GM23248 (cell line): ENCODE measurements at regions not wholly inside any gene's neighbourhood (a gene's known extent, or its start where the extent isn't known, plus 50 kb on each side); places are given as distances from the start of the nearest gene placed in this dataset.

Source experiments
- DNase-seq: peaks from one replicate; pipeline ENCODE4 v3.0.0-alpha.2; 2015
- H2AFZ ChIP-seq: fragments of 200-600 bp; sonication (generic); 2 replicates; pipeline ENCODE4 v1.6.1; 2016; ENCODE audit warnings: antibody characterized with exemption
- H3F3A ChIP-seq: fragments of 200-600 bp; sonication (generic); 2 replicates; pipeline ENCODE4 v1.6.1; 2016; ENCODE audit warnings: mild to moderate bottlenecking, antibody characterized with exemption, mixed run types; ENCODE audit not compliant: insufficient read depth
- H3K27ac ChIP-seq: fragments of 200-600 bp; sonication (generic); 2 replicates; pipeline ENCODE4 v1.5.1; 2016; ENCODE audit warnings: mild to moderate bottlenecking
- H3K27me3 ChIP-seq: fragments of 200-600 bp; sonication (generic); replicated peaks from 2 replicates; pipeline ENCODE4 v1.6.1; 2016; ENCODE audit warnings: mild to moderate bottlenecking; ENCODE audit not compliant: insufficient read depth
- H3K36me3 ChIP-seq: fragments of 200-600 bp; sonication (generic); 2 replicates; pipeline ENCODE4 v1.6.1; 2016; ENCODE audit warnings: low read depth, mild to moderate bottlenecking
- H3K4me1 ChIP-seq: fragments of 200-600 bp; sonication (generic); 2 replicates; pipeline ENCODE4 v1.6.1; 2016; ENCODE audit warnings: mild to moderate bottlenecking; ENCODE audit not compliant: insufficient read depth
- H3K4me2 ChIP-seq: fragments of 200-600 bp; sonication (generic); one replicate; pipeline ENCODE4 v1.6.1; 2016; ENCODE audit warnings: mild to moderate bottlenecking; ENCODE audit not compliant: unreplicated experiment
- H3K4me3 ChIP-seq: fragments of 200-600 bp; sonication (generic); 2 replicates; pipeline ENCODE4 v1.5.1; 2016; ENCODE audit warnings: mild to moderate bottlenecking
- H3K79me2 ChIP-seq: fragments of 200-600 bp; sonication (generic); 2 replicates; pipeline ENCODE4 v1.6.1; 2016; ENCODE audit warnings: mild to moderate bottlenecking; ENCODE audit not compliant: insufficient read depth
- H3K9ac ChIP-seq: fragments of 200-600 bp; sonication (generic); 2 replicates; pipeline ENCODE4 v1.6.1; 2016; ENCODE audit warnings: mild to moderate bottlenecking
- H3K9me2 ChIP-seq: fragments of 200-600 bp; sonication (generic); 2 replicates; pipeline ENCODE4 v1.6.1; 2016; ENCODE audit warnings: mixed run types, mild to moderate bottlenecking, moderate library complexity; ENCODE audit not compliant: insufficient read depth
- H3K9me3 ChIP-seq: fragments of 200-600 bp; sonication (generic); one replicate; pipeline ENCODE4 v1.6.1; 2017; ENCODE audit warnings: low read depth
- H4K20me1 ChIP-seq: fragments of 200-600 bp; sonication (generic); 2 replicates; pipeline ENCODE4 v1.6.0; 2016; ENCODE audit not compliant: insufficient read depth
- EZH2 ChIP-seq: fragments of 200-600 bp; sonication (generic); IDR thresholded peaks from 2 replicates; pipeline ENCODE4 v1.6.1; 2018; ENCODE audit warnings: antibody characterized with exemption, mild to moderate bottlenecking; ENCODE audit not compliant: insufficient read depth, poor library complexity, severe bottlenecking
- EZH2phosphoT487 ChIP-seq: fragments of 200-600 bp; sonication (generic); IDR thresholded peaks from 2 replicates; pipeline ENCODE4 v1.6.1; 2018; ENCODE audit warnings: antibody characterized with exemption, moderate library complexity, mild to moderate bottlenecking, low read depth; ENCODE audit not compliant: insufficient read depth
- WGBS, 2 experiments: methylation state at CpG; one replicate each; pipeline ENCODE4 v1.1.6; 2015 to 2017; ENCODE audit warnings: low lambda C conversion rate in 2 of 2, low coverage in 1 of 2; ENCODE audit errors: missing lambda C conversion rate in 2 of 2; 5-methylcytosine and 5-hydroxymethylcytosine counted together
- in situ Hi-C: fragments of 300-500 bp; cut with MboI; formaldehyde crosslinking; loops from 2 replicates; pipeline ENCODE4 v1.15.0; 2020

GRCh38 chr6:109291902-109292301 lies 90.4 kb downstream of the CD164 start:
- Histone ChIP-seq H3K4me1 (no peaks in the 10 kb centered on the region), H3K79me2 (no peaks in the 10 kb centered on the region), H4K20me1 (no peaks in the 10 kb centered on the region), H3K4me2 (no peak overlapping the region), H2AFZ (no peak overlapping the region), H3K27me3 (0 out of 2 replicates have a peak, but pooled peaks cover 4% of the 10 kb centered on the region), H3K36me3 (no peaks in the 10 kb centered on the region), H3K9ac (no peak overlapping the region), H3K27ac (no peak overlapping the region), H3K4me3 (no peak overlapping the region), H3K9me2 (no peaks in the 10 kb centered on the region), H3K9me3 (no peaks in the 10 kb centered on the region), H3F3A (no peaks in the 10 kb centered on the region)
- DNase-seq: no peak
- in situ Hi-C loops: no loop called here
- 74 to 84% methylated on average over 2 of the region's 2 CpGs for WGBS, 2 experiments
- TF ChIP-seq EZH2 (no peak), EZH2phosphoT487 (no peak)

- Histone ChIP-seq H2AFZ (no peak overlapping the region), H3K9me3 (no peaks in the 10 kb centered on the region), H3K36me3 (no peaks in the 10 kb centered on the region), H3K27me3 (0 out of 2 replicates have a peak, but pooled peaks cover 4% of the 10 kb centered on the region), H3F3A (no peaks in the 10 kb centered on the region), H3K79me2 (no peaks in the 10 kb centered on the region), H3K4me3 (no peak overlapping the region), H3K9me2 (no peaks in the 10 kb centered on the region), H3K4me1 (no peaks in the 10 kb centered on the region), H4K20me1 (no peaks in the 10 kb centered on the region), H3K4me2 (no peak overlapping the region), H3K9ac (no peak overlapping the region), H3K27ac (no peak overlapping the region)
- TF ChIP-seq EZH2phosphoT487 (no peak), EZH2 (no peak)
- WGBS, 2 experiments: 60 to 65% methylated on average over 35 to 56 of the region's 56 CpGs
- in situ Hi-C loops: no loop called here
- no peak for DNase-seq
These were observed 91.9 kb downstream of the CD164 start for GRCh38 chr6:109290143-109290931.

GRCh38 chr6:109285366-109285765 lies 96.9 kb downstream of the CD164 start:
- no peak overlapping the region for H2AFZ ChIP-seq
- no peaks in the 10 kb centered on the region for H3K9me3 ChIP-seq
- 49 to 53% methylated on average over 3 of the region's 3 CpGs for whole genome bisulfite sequencing, 2 experiments
- in situ Hi-C loops: no loop called here
- H3K4me2 ChIP-seq: no peak overlapping the region
- no peaks in the 10 kb centered on the region for H4K20me1 ChIP-seq
- H3K27ac ChIP-seq: no peak overlapping the region
- no peak for TF ChIP-seq EZH2
- no peak for TF ChIP-seq EZH2phosphoT487
- H3K4me3 ChIP-seq: no peak overlapping the region
- H3K9me2 ChIP-seq: no peaks in the 10 kb centered on the region
- no peaks in the 10 kb centered on the region for H3K27me3 ChIP-seq
- H3K79me2 ChIP-seq: no peaks in the 10 kb centered on the region
- no peaks in the 10 kb centered on the region for H3K36me3 ChIP-seq
- no peaks in the 10 kb centered on the region for H3K4me1 ChIP-seq
- no peak overlapping the region for H3K9ac ChIP-seq
- DNase-seq: no peak
- no peaks in the 10 kb centered on the region for H3F3A ChIP-seq

GRCh38 chr6:109284675-109285074 lies 97.6 kb downstream of the CD164 start:
- WGBS, 2 experiments: 95 to 100% methylated on average over 2 of the region's 2 CpGs
- Histone ChIP-seq H3K4me2 (no peak overlapping the region), H4K20me1 (no peaks in the 10 kb centered on the region), H3K9ac (no peak overlapping the region), H3K27me3 (no peaks in the 10 kb centered on the region), H3F3A (no peaks in the 10 kb centered on the region), H3K79me2 (no peaks in the 10 kb centered on the region), H3K36me3 (no peaks in the 10 kb centered on the region), H3K9me3 (no peaks in the 10 kb centered on the region), H3K4me3 (no peak overlapping the region), H3K9me2 (no peaks in the 10 kb centered on the region), H3K4me1 (no peaks in the 10 kb centered on the region), H2AFZ (no peak overlapping the region), H3K27ac (no peak overlapping the region)
- in situ Hi-C loops: no loop called here
- no peak for DNase-seq
- no peak for TF ChIP-seq EZH2
- no peak for TF ChIP-seq EZH2phosphoT487

- no peak overlapping the region for H3K27ac ChIP-seq
- no peaks in the 10 kb centered on the region for H3K4me1 ChIP-seq
- in situ Hi-C loops: no loop called here
- no peak overlapping the region for H3K9ac ChIP-seq
- H3K4me3 ChIP-seq: no peak overlapping the region
- H3K4me2 ChIP-seq: no peak overlapping the region
- WGBS, 2 experiments: 74 to 81% methylated on average over 2 of the region's 2 CpGs
- H3K9me2 ChIP-seq: no peaks in the 10 kb centered on the region
- DNase-seq: no peak
- H4K20me1 ChIP-seq: no peaks in the 10 kb centered on the region
- no peak overlapping the region for H2AFZ ChIP-seq
- H3K79me2 ChIP-seq: no peaks in the 10 kb centered on the region
- H3K9me3 ChIP-seq: no peaks in the 10 kb centered on the region
- TF ChIP-seq EZH2phosphoT487 (no peak), EZH2 (no peak)
- H3K27me3 ChIP-seq: no peaks in the 10 kb centered on the region
- H3K36me3 ChIP-seq: no peaks in the 10 kb centered on the region
- H3F3A ChIP-seq: no peaks in the 10 kb centered on the region
These were observed 99.5 kb downstream of the CD164 start for GRCh38 chr6:109282756-109283155.
